Endothelial cell of umbilical vein (primary cell): ENCODE measurements at regions not wholly inside any gene's neighbourhood (a gene's known extent, or its start where the extent isn't known, plus 50 kb on each side); places are given as distances from the start of the nearest gene placed in this dataset.

Experiments
- BruUV-seq: library from RNA; stranded (reverse); fragments of 400-500 nt; replicated peaks from 2 replicates; lab custom pipeline; 2021; lab: Mats Ljungman, UMichigan
- CTCF ChIA-PET: fragments of 300-600, 350-600 bp; sonication (Branson Sonifier 250); formaldehyde crosslinking; loops from one replicate; lab custom pipeline; 2021; ENCODE audit warnings: antibody characterized with exemption, inconsistent platforms; lab: Charles Lee
- POLR2A ChIA-PET: fragments of 300-600, 350-600 bp; sonication (Branson Sonifier 250); formaldehyde crosslinking; loops from one replicate; lab custom pipeline; 2021; ENCODE audit warnings: antibody characterized with exemption, inconsistent platforms; lab: Charles Lee
- DNase-seq: peaks from one replicate; pipeline ENCODE4 v3.0.0-alpha.2; 2011; ENCODE audit warnings: low read depth, low spot score
- FAIRE-seq: peaks from 2 replicates; lab custom pipeline; 2011; peaks lifted over from hg19 to GRCh38; lab: Jason Lieb, UNC
- H2AFZ ChIP-seq: 2 replicates; pipeline ENCODE4 v1.6.0; 2012; ENCODE audit warnings: low read depth, low read length, control low read depth, inconsistent platforms
- H3K27ac ChIP-seq: 2 replicates; pipeline ENCODE4 v1.5.1; 2011; ENCODE audit warnings: low read depth, mild to moderate bottlenecking, control low read depth, low read length, moderate library complexity; ENCODE audit not compliant: insufficient read depth
- H3K27me3 ChIP-seq, 2 experiments: 2 replicates each; pipeline versions ENCODE4 v1.6.0 to v1.6.1; 2011; ENCODE audit warnings: low read length in 2 of 2, mixed read lengths in 1 of 2; ENCODE audit not compliant: control insufficient read depth in 2 of 2, insufficient read depth in 2 of 2
- H3K36me3 ChIP-seq, 2 experiments: 2 replicates in 1 of 2; 3 replicates in 1 of 2; pipeline ENCODE4 v1.5.1; 2011; ENCODE audit warnings: low read length in 2 of 2, mild to moderate bottlenecking in 1 of 2, moderate library complexity in 1 of 2; ENCODE audit not compliant: control insufficient read depth in 2 of 2, insufficient read depth in 2 of 2; ENCODE audit errors: extremely low read depth in 1 of 2
- H3K4me1 ChIP-seq: 3 replicates; pipeline ENCODE4 v1.5.1; 2011; ENCODE audit warnings: mild to moderate bottlenecking, low read length; ENCODE audit not compliant: control insufficient read depth, insufficient read depth; ENCODE audit errors: extremely low read depth
- H3K4me2 ChIP-seq: 2 replicates; pipeline ENCODE4 v1.6.1; 2011; ENCODE audit warnings: low read length, control low read depth, mixed read lengths; ENCODE audit not compliant: insufficient read depth
- H3K4me3 ChIP-seq, 3 experiments: fragments of 200-600 bp in 1 of 3; sonication (generic), shearing (Covaris generic) in 1 of 3; replicated peaks in 1 of 3; 2 replicates each; pipeline ENCODE4 v1.5.1; 2011 to 2016; ENCODE audit warnings: control low read depth in 3 of 3, low read length in 3 of 3, mild to moderate bottlenecking in 2 of 3, inconsistent platforms in 1 of 3, low read depth in 1 of 3, moderate library complexity in 1 of 3; ENCODE audit not compliant: insufficient read depth in 1 of 3
- H3K79me2 ChIP-seq: 2 replicates; pipeline ENCODE4 v1.6.0; 2012; ENCODE audit warnings: low read length, inconsistent platforms; ENCODE audit not compliant: control insufficient read depth, insufficient read depth
- H3K9ac ChIP-seq: replicated peaks from 2 replicates; pipeline ENCODE3; 2011; ENCODE audit warnings: low read length, control low read depth; ENCODE audit not compliant: insufficient read depth; ENCODE audit errors: extremely low read depth
- H3K9me1 ChIP-seq: replicated peaks from 3 replicates; pipeline ENCODE4 v1.6.0; 2011; ENCODE audit warnings: mild to moderate bottlenecking, low read length; ENCODE audit not compliant: control insufficient read depth, insufficient read depth; ENCODE audit errors: extremely low read depth
- H3K9me3 ChIP-seq: replicated peaks from 2 replicates; pipeline ENCODE4 v1.5.1; 2012; ENCODE audit warnings: low read length, inconsistent platforms; ENCODE audit not compliant: control insufficient read depth, insufficient read depth
- H4K20me1 ChIP-seq: replicated peaks from 2 replicates; pipeline ENCODE3; 2011; ENCODE audit warnings: mild to moderate bottlenecking, low read length; ENCODE audit not compliant: control insufficient read depth, insufficient read depth; ENCODE audit errors: extremely low read depth
- FOS ChIP-seq: IDR thresholded peaks from 2 replicates; pipeline ENCODE4 v1.6.1; 2011; ENCODE audit warnings: mild to moderate bottlenecking, low read length, moderate library complexity, borderline replicate concordance; ENCODE audit not compliant: insufficient read depth
- GATA2 ChIP-seq: IDR thresholded peaks from 2 replicates; pipeline ENCODE4 v1.7.0; 2011; ENCODE audit warnings: low read depth, mild to moderate bottlenecking, moderate library complexity, mixed read lengths, low read length; ENCODE audit not compliant: insufficient read length, insufficient read depth
- JUN ChIP-seq: IDR thresholded peaks from 2 replicates; pipeline ENCODE4 v1.6.1; 2011; ENCODE audit warnings: borderline replicate concordance, low read depth; ENCODE audit not compliant: insufficient read length, insufficient read depth
- dilution Hi-C: fragments of 300-500 bp; cut with MboI; formaldehyde crosslinking; loops from one replicate; pipeline ENCODE4 v1.15.0; 2019; ENCODE audit warnings: low sequenced_read_pairs; ENCODE audit not compliant: extremely low pct_ligation_motif_present
- intact Hi-C: fragments of 100-400 bp; cut with micrococcal nuclease; formaldehyde crosslinking; loops from one replicate; pipeline ENCODE4 v1.10.0; 2022
- TF ChIP-seq, protein P1 (sequence below), 2 donors: IDR thresholded peaks; 1 replicate in 1 of 2; 2 replicates in 1 of 2; pipeline ENCODE4 v1.5.1; 2011; ENCODE audit warnings: low read length in 2 of 2, mild to moderate bottlenecking in 2 of 2, moderate library complexity in 2 of 2, control low read depth in 1 of 2, inconsistent platforms in 1 of 2, low read depth in 1 of 2; ENCODE audit not compliant: insufficient read depth in 1 of 2; ENCODE audit errors: extremely low read depth in 1 of 2

DNA sequence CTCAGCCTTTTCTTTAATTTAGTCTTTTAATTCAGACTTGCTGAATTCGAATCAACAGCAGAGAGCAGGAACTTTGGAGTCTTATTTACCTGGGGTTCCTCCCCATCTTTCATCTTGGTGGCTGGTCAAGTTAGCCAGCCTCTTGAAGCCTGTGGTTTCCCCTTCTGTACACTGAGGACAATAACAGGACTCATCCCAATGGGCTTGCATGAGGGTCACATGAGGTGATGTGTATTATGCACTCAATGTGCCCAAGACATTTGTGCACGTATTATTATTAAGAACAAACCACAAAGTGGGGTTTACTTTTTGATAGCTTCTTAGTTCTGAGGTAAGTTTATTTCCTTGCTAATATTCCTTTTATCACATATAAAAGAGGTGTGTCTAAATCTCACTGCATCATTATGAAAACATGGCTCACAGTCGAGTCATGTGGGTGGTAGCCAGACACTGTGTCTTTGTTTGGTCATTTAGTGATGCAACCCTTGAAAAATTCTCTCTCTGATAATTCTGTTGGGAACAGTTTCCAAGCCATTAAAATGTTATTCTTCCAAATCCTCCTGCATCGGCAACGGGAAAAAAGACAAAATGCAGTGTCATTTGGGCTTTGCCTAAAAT is 86.5 kb upstream of the GRB10 start:
- no peak overlapping the region for H3K4me3 ChIP-seq
- peak; percentile 68 for FAIRE-seq
- CTCF ChIA-PET = no interaction called here

More for the DNA sequence above, 86.5 kb upstream of the GRB10 start:
- no peaks in the 10 kb centered on the region for H4K20me1 ChIP-seq
- H3K79me2 ChIP-seq = no peaks in the 10 kb centered on the region
- POLR2A ChIA-PET = no interaction called here
- intact Hi-C loops (no loop called here), dilution Hi-C loops (no loop called here)
- H3K9me3 ChIP-seq = no peaks in the 10 kb centered on the region
- TF ChIP-seq JUN = no peak
- peak; percentile 33 for TF ChIP-seq GATA2
- peak; percentile 54 for TF ChIP-seq FOS
- TF ChIP-seq, protein P1, sequence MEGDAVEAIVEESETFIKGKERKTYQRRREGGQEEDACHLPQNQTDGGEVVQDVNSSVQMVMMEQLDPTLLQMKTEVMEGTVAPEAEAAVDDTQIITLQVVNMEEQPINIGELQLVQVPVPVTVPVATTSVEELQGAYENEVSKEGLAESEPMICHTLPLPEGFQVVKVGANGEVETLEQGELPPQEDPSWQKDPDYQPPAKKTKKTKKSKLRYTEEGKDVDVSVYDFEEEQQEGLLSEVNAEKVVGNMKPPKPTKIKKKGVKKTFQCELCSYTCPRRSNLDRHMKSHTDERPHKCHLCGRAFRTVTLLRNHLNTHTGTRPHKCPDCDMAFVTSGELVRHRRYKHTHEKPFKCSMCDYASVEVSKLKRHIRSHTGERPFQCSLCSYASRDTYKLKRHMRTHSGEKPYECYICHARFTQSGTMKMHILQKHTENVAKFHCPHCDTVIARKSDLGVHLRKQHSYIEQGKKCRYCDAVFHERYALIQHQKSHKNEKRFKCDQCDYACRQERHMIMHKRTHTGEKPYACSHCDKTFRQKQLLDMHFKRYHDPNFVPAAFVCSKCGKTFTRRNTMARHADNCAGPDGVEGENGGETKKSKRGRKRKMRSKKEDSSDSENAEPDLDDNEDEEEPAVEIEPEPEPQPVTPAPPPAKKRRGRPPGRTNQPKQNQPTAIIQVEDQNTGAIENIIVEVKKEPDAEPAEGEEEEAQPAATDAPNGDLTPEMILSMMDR (IDR thresholded peaks at IDR 0.05; ENCODE audit: extremely low read depth in 1 of 2, insufficient read depth in 1 of 2, low read depth in 1 of 2, low read length in 2 of 2) = no peak
- H3K4me2 ChIP-seq = peak overlapping the region; percentile 6
- DNase-seq = peak; percentile 47
- H2AFZ ChIP-seq = peak overlapping the region; percentile 75
- no peaks in the 10 kb centered on the region for H3K36me3 ChIP-seq
- H3K4me1 ChIP-seq = peaks cover 3% of the 10 kb centered on the region
- no TSS peak for BruUV-seq
- no peaks in the 10 kb centered on the region for H3K27me3 ChIP-seq
- H3K27ac ChIP-seq = peak overlapping the region; percentile 35
- no peak overlapping the region for H3K9ac ChIP-seq
- H3K9me1 ChIP-seq = no peaks in the 10 kb centered on the region
